Hematopoietic multipotent progenitor cell treated with erythropoietin and hydrocortisone succinate and interleukin-3 and kit ligand, for 4 days (in vitro differentiated cells): ENCODE measurements at regions not wholly inside any gene's neighbourhood (a gene's known extent, or its start where the extent isn't known, plus 50 kb on each side); places are given as distances from the start of the nearest gene placed in this dataset.

Experiments
- DNase-seq: peaks from one replicate; pipeline ENCODE4 v3.0.0-alpha.2; 2015

DNA sequence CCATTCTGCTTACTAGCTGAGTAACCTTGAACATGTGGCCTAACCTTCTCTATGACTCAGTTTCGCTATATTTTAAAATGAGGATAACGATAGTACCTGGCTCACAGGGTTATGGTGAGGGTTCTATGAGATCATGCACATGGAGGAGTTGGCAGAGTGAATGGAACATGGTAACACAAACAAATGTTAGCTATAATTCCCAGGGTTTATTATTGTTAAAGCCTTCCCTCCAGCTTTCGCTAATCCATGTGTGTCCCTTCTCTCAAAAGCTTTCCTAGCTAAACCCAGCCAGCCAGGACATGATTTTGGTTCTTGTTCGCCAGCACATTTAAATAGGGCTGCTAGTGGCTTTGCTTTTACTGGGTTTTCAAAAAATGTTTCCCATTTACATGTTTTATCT lies 361.0 kb upstream of the NFE2L3 start:
- DNase-seq, result no peak

DNA sequence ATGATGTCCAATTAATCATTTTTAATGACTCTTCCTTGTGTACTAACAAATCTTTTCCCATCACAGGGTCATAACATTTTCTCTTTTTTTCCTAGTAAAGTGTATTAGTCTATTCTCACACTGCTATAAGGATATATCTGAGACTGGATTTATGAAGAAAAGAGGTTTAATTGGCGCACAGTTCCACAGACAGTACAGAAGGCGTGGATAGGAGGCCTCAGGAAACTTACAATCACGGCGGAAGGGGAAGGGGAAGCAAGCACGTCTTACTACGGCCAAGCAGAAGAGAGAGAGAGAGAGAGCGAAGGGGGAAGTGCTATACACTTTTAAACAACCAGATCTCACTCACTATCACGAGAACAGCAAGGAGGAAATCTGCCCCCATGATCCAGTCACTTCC lies 359.4 kb upstream of the NFE2L3 start:
- DNase-seq, result no peak

DNA sequence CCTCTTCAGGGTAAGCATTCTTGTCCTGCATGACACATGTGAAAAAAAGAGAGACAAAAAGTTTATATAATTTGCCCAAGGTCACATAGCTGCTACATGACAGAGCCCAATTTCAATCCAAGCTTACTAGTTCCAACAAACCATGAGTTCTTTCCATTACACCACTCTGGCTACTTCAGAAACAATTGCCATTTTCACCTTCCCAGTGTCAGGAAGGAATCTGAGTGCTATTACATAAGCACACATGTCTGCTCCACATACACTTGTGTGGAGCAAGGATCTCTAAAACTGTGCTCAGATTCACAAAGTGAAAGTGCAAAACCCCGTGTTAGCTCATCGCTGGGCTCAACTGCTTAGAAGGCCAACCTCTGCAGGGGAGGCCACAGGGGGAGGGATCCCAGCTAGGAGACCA lies 356.2 kb upstream of the NFE2L3 start:
- DNase-seq, result no peak

DNA sequence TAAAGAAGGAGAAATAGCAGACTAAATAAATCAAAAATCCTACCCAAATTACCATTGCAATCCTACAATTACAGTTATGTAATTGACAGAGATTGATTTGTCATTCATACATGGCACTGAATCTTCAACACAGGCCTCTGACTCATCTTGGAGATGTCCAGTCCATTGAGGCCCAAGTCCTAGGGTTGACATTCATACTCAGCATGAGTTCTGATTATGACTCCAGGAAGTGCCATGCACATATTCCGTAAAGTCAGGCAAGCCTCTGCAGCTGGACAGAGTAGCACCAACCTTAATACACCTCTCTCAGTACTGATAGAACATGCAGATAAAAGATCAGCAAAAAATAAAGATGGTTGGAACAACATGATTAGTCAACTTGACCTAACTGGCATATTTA lies 353.7 kb upstream of the NFE2L3 start:
- no peak for DNase-seq

DNA sequence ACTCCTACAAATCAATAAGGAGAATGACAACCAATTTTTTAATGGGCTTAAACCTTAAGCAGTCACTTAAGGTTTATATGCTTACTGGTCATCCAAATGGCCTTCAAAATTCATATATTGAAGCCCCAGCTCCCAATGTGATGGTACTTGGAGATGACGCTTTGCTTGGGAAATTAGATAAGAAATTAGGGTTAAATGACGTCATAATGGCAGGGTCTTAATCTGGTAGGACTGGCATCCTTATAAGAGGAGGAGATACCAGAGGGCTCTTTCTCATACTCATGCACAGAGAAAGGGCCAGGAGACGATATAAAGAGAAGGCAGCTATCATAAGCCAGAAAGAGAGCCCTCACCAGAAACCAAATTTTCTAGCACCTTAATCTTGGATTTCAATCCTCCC lies 350.8 kb upstream of the NFE2L3 start:
- no peak for DNase-seq

DNA sequence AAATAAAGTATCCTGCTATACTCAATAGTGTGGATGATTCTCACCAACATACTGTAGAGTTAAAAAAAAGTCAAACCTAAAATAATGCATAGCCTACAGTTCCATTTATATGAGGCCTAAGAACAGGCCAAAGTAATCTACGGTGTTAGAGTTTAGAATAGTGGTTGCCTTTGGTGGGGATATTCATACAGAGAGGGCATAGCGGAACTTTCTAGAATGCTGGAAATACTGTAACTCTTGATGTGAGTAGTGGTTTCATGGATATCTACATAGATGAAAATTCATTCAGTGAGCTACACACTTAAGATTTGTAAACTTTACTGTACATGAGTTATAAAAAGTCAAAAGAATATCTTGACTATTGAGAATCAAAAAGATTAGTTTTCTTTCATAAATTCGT lies 349.9 kb upstream of the NFE2L3 start:
- DNase-seq, result no peak

DNA sequence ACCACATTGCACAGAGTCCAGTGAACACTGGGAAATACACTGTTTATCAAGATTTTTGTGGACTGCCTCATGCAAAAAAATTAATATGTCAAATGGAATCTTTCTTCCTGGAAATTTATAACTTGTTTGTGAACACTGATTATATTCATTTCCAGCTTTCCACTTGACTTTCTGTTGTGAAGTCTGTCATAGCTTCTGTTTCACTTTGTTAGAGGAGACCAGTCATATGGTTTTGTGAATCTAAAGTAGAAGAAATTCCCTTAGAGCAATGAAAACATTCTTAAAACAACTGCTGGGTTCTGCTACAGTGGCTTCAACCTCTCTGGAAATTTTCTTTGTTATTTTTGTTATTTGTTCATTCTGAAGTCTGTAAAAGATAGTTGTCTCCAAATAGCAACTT lies 349.5 kb upstream of the NFE2L3 start:
- no peak for DNase-seq

DNA sequence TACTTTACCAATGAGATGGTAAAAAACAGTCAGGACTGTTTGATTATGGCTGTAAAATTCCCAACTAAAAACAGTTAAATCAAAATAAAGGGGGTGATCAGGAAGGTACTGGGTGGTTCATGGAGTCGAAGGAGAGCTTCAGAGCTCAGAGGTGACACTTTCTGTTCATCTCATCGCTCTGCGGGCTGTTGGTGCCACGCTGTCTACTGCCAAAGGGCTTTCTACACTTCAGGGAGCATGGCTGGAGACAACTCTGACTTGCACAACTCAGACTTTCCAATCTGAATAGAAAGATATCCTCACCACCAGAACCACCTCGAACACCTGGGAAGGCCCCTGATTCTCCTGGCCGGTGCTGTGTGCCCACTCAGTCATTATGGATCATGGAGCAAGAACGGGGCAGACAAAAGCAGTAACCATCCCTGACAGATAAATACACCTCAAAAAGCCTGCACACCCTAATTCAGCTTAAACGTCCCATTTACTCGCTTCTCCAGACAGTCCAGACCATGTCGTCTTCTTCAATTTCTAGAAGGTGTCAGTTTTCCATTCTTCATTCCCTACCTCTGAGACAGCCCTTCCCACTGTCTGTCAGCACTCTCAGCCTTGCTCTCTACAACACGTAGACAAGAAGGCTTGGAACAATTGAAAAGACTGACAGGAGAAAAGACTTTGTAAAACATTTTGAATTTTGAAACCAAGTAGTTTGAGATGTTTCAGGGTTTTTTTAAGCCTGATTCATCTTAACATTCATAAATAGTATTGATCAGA lies 348.7 kb upstream of the NFE2L3 start:
- DNase-seq, result no peak

DNA sequence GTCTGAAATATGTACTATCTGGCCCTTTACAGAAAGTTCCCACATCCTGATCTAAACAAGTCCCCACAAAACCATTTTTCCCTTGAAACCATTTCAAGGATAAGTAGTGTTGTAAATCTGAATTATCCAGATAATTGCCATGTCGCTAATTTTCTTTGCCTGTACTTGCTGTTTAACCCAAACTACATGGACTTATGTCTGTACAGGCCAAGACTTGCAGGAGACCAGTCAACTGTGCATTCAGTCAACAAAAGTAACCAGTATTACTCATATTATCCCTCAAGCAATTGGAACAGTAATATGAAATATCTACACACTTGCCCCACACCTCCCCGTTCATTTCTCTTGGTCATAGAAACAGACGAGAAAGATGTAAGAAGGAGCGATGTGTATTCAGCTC lies 347.8 kb upstream of the NFE2L3 start:
- no peak for DNase-seq

DNA sequence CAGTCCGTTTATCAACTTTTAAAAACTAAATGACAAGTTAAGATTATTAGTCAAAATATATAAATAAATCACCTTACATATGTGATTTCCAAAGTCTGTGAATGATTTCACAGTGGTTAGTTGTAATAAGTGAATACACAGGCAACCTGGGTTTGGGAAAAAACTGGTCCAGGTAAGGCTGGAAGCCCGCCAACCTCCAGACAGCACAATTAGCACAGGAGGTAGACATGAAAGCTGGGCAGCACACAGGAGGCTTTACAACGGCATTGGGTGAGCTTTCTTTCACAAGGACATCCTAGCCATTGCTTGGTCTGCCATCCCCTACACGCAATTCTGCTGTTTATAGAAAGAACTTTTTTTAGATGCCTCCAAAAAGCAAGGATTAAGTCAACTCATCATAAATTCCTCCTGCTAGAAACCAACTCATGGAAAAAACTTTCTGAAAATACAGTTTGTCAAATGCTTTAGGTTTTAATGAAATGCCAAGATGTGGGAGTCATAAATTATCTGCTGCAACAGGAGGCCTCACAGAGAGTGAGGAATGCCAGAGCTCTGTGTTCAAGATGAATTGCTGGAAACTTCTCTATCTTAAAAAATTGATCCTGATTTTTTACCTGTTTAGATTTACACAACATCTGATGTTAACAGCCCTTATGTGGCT lies 346.8 kb upstream of the NFE2L3 start:
- DNase-seq, result no peak

DNA sequence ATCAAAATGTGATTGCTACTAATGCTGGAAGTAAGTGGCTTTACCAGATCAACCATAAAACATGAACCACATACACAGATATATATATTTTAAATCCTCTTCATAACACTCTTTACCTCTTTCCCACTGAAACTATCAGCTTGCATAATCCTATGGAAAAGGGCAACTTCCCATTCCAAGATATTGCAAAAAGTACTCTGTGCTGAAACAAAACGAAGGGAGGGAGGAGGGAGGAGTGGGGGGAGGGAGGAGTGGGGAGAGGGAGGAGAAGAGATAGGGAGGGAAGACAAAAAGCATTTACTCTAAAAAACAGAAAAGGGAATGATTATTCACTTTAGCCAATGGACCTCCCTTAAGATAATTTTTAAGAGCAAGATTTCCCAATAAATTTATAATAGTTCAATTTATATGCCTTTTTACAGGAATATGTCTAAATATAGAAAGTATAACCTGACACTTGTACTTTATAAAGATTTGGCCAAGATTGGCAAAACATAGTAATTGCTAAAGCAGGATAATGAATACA lies 344.8 kb upstream of the NFE2L3 start:
- DNase-seq, result no peak

DNA sequence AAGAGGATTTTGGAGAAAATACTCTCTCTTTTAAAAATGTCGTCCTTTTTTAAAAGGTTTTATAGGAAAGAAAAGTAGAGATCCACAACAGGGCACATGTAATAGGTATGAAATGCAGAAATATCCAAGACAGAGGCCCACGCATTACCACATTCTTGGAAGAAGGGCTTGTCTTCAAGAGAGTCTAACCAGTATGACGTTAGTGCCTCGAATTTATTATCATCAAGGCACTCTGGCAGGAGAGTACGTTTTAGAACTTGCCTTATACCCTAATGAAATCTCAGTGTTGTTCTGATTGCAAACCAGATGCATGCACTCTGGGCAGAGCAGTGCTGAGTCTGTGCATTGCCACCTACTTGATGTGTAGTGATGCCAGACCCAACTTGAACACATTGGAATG lies 342.6 kb upstream of the NFE2L3 start:
- no peak for DNase-seq

DNA sequence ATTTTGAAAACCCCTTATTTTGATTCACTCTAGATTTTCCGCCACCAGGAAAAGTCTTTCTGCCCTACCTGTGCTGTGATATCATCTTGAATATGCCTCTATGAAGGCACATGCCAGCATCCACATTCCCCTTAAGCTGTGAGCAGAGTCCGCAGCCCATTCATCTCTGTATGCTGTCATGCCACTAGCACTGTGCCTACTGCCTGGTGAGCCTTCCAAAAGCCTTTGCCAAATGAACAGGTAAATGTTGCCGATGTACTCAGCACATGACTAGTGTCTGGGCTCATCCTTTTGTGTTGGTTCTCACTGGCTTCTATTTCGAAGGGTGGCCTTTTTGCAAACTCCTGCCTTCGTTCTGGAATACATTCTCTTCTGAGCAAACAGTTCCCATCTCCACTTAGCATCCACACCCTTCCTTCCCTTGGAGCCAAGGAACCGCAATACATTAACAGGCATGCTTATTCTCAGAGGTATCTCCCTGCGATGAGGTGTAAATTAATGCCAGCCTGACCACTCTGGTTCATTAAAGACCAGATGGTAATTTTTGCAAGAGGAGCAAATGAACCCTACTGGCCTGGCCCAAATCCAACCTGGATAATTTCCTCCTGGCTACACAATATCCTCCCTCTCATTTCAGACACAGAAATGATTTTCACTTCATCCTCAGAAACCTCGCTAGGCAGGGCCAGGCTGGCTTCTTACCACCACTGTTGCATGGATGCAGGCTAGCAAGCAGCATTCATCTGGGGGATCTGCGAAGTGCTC lies 339.7 kb upstream of the NFE2L3 start:
- no peak for DNase-seq

DNA sequence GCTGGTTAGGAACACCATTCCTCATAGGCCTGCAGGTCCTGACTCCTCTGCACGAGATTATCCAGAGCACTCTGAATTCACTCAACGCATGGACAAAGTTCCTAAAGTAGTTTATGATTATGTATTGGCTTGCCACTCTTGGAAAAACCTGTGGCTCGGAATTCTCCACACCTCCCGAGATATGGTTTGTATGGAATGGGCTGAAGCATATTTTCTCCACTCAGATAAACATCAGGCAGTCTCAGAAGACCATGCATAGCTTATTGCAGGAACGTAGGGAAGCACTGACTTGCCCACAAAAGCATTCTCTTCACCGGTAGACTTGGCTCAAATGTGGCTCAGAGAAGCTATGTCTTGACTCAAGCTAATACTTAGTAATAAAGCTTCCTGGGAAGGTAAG lies 338.6 kb upstream of the NFE2L3 start:
- DNase-seq, result no peak

DNA sequence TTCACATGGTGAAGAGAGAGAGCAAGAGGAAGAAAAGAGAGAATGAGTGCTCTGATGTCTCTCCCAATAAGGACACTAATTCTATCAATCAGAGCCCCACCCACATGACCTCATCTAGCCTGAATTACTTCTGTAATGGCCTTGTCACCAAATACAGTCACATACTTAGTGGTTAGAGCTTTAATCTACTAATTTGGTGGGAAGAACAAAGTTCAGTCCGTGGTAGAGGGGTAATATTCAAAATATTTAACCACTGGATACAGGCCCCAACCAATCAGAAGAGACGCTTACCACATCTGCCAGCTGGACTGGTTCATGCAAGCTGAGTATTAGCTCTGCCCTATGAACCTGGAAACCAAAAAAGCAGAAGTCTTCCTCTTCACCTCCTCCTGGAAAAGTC lies 336.3 kb upstream of the NFE2L3 start:
- no peak for DNase-seq

DNA sequence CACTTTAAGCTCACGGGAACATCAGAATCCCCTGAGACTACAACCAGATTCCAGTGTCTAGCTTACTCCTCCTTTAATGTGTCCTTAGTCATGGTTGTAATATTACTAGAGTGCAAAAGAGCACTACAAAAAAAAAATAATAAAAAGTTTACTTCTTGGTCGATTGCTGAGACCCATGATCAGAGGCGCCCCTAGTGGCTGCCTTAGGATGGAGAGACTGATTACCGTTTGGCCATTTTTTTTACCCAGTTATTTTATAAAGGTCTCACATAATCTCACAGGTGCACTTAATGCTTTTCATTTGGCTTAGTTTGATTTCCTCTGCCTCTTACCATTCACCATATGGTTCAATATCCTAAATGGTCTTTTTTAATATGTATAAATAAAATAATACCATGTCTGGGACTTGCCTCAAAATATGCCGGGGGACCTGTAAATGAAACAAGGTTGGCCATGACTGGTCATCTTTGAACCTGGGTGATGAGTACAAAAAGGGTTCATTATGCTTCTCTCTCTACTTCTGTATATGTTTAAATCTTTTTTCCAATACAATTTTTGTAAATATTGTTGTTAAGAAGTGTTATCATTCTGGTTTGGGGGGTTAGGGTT lies 331.5 kb upstream of the NFE2L3 start:
- peak; percentile 25 for DNase-seq

DNA sequence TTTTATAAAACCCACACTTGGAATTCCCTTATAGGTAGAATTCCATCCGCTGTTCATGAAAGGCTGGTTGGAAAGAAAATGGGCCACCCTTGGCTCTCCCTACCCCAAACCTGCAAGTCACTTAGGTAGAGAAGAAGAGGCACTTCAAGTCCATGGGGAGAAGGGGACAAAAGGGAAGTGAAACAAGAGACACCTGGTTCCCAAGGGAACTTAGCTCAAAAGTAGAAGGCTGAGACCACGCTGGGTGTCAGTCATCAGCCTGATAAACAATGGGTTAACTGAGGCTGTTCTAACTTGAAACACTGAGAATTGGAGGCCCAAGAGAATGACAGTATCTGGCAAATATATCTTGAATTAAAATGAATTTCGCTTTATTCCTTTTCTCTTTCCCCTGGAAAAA lies 330.8 kb upstream of the NFE2L3 start:
- no peak for DNase-seq

DNA sequence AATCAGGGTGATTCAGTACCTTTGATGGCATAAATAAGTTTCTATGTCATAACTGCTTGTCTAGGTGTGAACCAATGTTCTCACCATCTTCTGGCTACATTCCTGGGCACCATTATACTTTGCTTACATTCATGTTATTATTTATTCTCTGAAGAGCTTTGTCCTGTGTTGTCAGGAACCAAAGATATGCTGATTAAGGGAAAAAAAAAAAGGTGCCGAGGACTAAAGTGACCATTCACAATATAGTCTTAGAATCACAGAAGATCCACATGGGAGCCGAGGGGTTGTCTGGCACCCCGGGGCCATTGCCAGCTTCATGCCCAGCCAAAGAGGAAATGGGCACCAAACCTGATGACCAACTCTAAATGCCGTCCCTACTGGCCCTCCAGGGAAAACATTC lies 329.2 kb upstream of the NFE2L3 start:
- DNase-seq, result no peak

DNA sequence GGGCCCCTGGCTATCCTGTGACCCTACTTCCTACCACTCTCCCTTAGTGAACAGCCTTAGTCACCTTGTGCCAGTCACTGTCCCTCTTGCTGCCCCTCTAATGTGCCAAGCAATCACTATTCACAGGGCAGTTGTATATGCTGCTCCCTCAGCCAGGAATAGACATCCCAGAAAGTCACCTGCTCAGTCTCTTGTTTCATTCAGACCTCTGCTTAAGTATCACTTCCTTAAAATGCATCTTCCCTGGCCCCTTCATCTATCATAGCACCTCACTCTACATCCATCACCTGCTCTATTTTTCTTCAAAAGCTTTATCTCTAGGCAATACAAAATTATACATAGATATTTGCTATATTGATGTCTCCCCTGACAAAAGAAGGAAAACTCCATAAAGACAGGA lies 328.4 kb upstream of the NFE2L3 start:
- no peak for DNase-seq

DNA sequence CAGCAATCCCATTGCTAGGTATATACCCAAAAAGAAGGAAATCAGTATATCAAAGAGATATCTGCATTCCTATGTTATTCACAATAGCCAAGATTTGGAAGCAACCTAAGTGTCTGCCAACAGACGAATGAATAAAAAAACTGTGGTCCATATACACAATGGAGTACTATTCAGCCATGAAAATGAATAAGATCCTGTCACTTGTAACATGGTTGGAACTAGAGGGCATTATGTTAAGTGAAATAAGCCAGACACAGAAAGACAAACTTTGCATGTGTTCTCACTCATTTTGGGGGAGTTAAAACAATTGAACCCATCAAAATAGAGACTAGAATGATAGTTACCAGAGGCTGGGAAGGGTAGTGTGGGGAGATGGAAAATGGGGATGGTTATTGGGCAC lies 323.5 kb upstream of the NFE2L3 start:
- no peak for DNase-seq

DNA sequence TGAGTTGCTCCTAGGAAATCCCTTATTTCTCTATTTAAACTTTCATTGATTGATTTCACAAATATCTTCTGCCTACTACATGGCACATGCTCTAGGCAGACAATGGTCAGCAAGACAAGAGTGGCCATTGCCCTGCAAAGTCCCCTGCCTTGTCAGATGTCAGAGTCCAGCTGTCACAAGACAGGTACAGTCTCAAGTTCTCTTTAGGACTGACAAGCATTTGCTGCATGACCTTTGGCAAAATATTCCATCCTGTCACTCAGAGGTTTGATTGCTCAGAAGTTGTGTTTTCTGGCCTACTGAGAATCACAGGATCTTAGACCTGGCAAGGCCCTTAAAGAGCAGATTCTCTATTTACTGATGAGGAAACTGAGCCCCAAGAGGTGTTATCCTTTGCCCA lies 322.3 kb upstream of the NFE2L3 start:
- DNase-seq, result no peak

DNA sequence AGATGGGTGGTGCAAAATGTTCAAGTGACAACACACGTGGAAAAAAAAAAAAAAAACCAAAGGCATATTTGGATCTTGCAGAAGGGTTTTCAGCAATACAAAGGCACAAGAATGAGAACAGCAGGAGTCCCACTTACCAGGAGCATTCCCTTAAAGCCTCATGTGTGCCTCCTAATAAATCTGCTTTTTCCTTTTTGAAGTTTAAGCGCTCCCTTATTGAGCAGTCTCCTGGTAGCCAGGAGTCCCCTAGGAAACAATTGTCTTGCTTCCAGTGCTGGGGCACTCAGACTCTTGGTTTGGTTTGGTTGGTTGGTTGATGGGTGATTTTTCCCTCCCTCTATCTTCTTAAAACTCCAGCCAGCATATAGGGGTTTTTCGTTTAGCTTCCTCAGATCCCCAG lies 321.8 kb upstream of the NFE2L3 start:
- no peak for DNase-seq

DNA sequence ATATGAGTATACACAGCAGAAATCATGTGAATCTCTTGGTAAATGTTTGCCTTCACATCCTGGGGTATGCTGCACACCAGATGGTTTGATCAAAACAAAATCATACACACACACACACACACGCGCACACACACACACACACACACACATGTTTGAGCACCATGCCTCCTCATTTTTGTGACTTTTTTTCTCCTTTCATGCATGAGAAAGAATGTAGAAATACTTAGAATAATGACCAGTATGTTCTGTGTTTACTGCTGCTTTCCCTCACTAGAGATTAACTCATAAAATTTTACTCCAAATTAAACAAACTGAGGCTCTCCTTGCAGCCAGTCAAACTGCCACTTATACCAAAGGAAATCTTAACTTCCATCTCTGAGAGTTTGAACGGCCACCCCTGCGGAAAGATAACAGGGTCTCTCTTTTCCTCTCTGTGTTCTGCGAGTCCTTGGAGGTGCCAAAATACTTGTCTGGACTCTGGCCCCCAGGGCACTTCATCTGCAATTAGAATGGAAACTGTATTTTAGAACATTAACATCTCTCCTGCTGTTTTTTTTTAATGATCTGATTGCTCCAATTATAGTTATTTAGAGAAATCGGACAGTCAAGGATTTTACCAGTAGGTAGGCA lies 320.8 kb upstream of the NFE2L3 start:
- DNase-seq, result no peak
